Karpas-422 (cell line): ENCODE measurements at regions not wholly inside any gene's neighbourhood (a gene's known extent, or its start where the extent isn't known, plus 50 kb on each side); places are given as distances from the start of the nearest gene placed in this dataset.
A peak's percentile ranks its signal among the peaks of the same experiment; 100 is the strongest.

Experiments
- DNase-seq: peaks from one replicate; pipeline ENCODE4 v3.0.0-alpha.2; 2015
- H2AFZ ChIP-seq: fragments of 200-600 bp; sonication (generic); 2 replicates; pipeline ENCODE4 v1.6.1; 2014; ENCODE audit warnings: antibody characterized with exemption, low read length, mixed read lengths
- H3K27ac ChIP-seq: fragments of 200-600 bp; sonication (generic); 2 replicates; pipeline ENCODE4 v1.5.1; 2014; ENCODE audit warnings: mild to moderate bottlenecking, low read length, moderate library complexity
- H3K27me3 ChIP-seq: fragments of 200-600 bp; sonication (generic); 2 replicates; pipeline ENCODE4 v1.6.1; 2014; ENCODE audit warnings: low read length, mixed read lengths
- H3K36me3 ChIP-seq: fragments of 200-600 bp; sonication (generic); 2 replicates; pipeline ENCODE4 v1.6.1; 2014; ENCODE audit warnings: low read length, mixed read lengths; ENCODE audit not compliant: insufficient read depth
- H3K4me1 ChIP-seq: fragments of 200-600 bp; sonication (generic); 2 replicates; pipeline ENCODE4 v1.6.1; 2014; ENCODE audit warnings: mild to moderate bottlenecking, low read length, mixed read lengths
- H3K4me2 ChIP-seq: fragments of 200-600 bp; sonication (generic); 2 replicates; pipeline ENCODE4 v1.6.1; 2014; ENCODE audit warnings: low read length, low read depth, mild to moderate bottlenecking; ENCODE audit not compliant: poor library complexity, severe bottlenecking
- H3K4me3 ChIP-seq: fragments of 200-600 bp; sonication (generic); 2 replicates; pipeline ENCODE4 v1.5.1; 2014; ENCODE audit warnings: mild to moderate bottlenecking, antibody characterized with exemption, low read length, mixed read lengths
- H3K79me2 ChIP-seq: fragments of 200-600 bp; sonication (generic); 2 replicates; pipeline ENCODE4 v1.6.1; 2014; ENCODE audit warnings: mild to moderate bottlenecking, low read length, mixed read lengths
- H3K9ac ChIP-seq: fragments of 200-600 bp; sonication (generic); 2 replicates; pipeline ENCODE4 v1.6.0; 2014; ENCODE audit warnings: low read length
- H3K9me2 ChIP-seq: fragments of 200-600 bp; sonication (generic), shearing (Covaris generic); replicated peaks from 2 replicates; pipeline ENCODE4 v1.6.0; 2014; ENCODE audit warnings: mild to moderate bottlenecking, low read length, moderate library complexity; ENCODE audit not compliant: insufficient read depth
- H3K9me3 ChIP-seq: fragments of 300-700, 200-600 bp; sonication (generic); 2 replicates; pipeline ENCODE4 v1.6.1; 2014; ENCODE audit warnings: low read length, mixed read lengths
- H4K20me1 ChIP-seq: fragments of 200-600 bp; sonication (generic); 2 replicates; pipeline ENCODE4 v1.6.1; 2014; ENCODE audit warnings: mild to moderate bottlenecking, antibody characterized with exemption, low read length, low read depth; ENCODE audit not compliant: insufficient read depth

GRCh38 chr13:54627646-54628372 lies 1599.2 kb downstream of the OLFM4 start:
- Histone ChIP-seq H3K9me3 (peaks cover 36% of the 10 kb centered on the region), H3K79me2 (no peaks in the 10 kb centered on the region), H3K27ac (no peak overlapping the region), H2AFZ (no peak overlapping the region), H3K9me2 (no peaks in the 10 kb centered on the region), H4K20me1 (no peaks in the 10 kb centered on the region), H3K4me1 (no peaks in the 10 kb centered on the region), H3K4me2 (no peak overlapping the region), H3K27me3 (no peaks in the 10 kb centered on the region), H3K4me3 (no peak overlapping the region), H3K9ac (no peak overlapping the region), H3K36me3 (no peaks in the 10 kb centered on the region)
- no peak for DNase-seq

GRCh38 chr13:54628383-54628782 lies 1599.8 kb downstream of the OLFM4 start:
- Histone ChIP-seq H3K4me1 (no peaks in the 10 kb centered on the region), H3K4me3 (0 out of 2 replicates have a peak overlapping the region, but pooled peaks have one; percentile 4), H4K20me1 (no peaks in the 10 kb centered on the region), H2AFZ (no peak overlapping the region), H3K9me3 (peaks cover 42% of the 10 kb centered on the region), H3K36me3 (no peaks in the 10 kb centered on the region), H3K27ac (no peak overlapping the region), H3K79me2 (no peaks in the 10 kb centered on the region), H3K27me3 (no peaks in the 10 kb centered on the region), H3K9me2 (no peaks in the 10 kb centered on the region), H3K9ac (no peak overlapping the region), H3K4me2 (no peak overlapping the region)
- no peak for DNase-seq

GRCh38 chr13:54633456-54633855 lies 1604.8 kb downstream of the OLFM4 start:
- Histone ChIP-seq H3K4me3 (no peak overlapping the region), H3K9me3 (peaks cover 36% of the 10 kb centered on the region), H3K4me1 (no peaks in the 10 kb centered on the region), H4K20me1 (no peaks in the 10 kb centered on the region), H2AFZ (no peak overlapping the region), H3K4me2 (no peak overlapping the region), H3K9me2 (no peaks in the 10 kb centered on the region), H3K36me3 (no peaks in the 10 kb centered on the region), H3K9ac (no peak overlapping the region), H3K79me2 (no peaks in the 10 kb centered on the region), H3K27me3 (no peaks in the 10 kb centered on the region), H3K27ac (no peak overlapping the region)
- DNase-seq, result no peak

GRCh38 chr13:54636231-54636630 lies 1607.6 kb downstream of the OLFM4 start:
- H3K36me3 ChIP-seq, result no peaks in the 10 kb centered on the region
- no peaks in the 10 kb centered on the region for H3K4me1 ChIP-seq
- H3K9me3 ChIP-seq, result peaks cover 27% of the 10 kb centered on the region
- H3K4me2 ChIP-seq, result no peak overlapping the region
- H3K79me2 ChIP-seq, result no peaks in the 10 kb centered on the region
- no peak overlapping the region for H3K4me3 ChIP-seq
- H3K9ac ChIP-seq, result no peak overlapping the region
- H3K9me2 ChIP-seq, result no peaks in the 10 kb centered on the region
- H3K27me3 ChIP-seq, result no peaks in the 10 kb centered on the region
- DNase-seq, result no peak
- no peak overlapping the region for H3K27ac ChIP-seq
- H2AFZ ChIP-seq, result no peak overlapping the region
- H4K20me1 ChIP-seq, result no peaks in the 10 kb centered on the region

GRCh38 chr13:54637366-54637765 lies 1608.8 kb downstream of the OLFM4 start:
- Histone ChIP-seq H3K27ac (no peak overlapping the region), H3K4me2 (no peak overlapping the region), H3K4me1 (no peaks in the 10 kb centered on the region), H3K36me3 (no peaks in the 10 kb centered on the region), H3K4me3 (no peak overlapping the region), H3K9me3 (peaks cover 28% of the 10 kb centered on the region), H3K79me2 (no peaks in the 10 kb centered on the region), H3K9me2 (no peaks in the 10 kb centered on the region), H3K9ac (no peak overlapping the region), H4K20me1 (no peaks in the 10 kb centered on the region), H3K27me3 (no peaks in the 10 kb centered on the region), H2AFZ (no peak overlapping the region)
- no peak for DNase-seq

- Histone ChIP-seq H3K4me3 (no peak overlapping the region), H3K27me3 (no peaks in the 10 kb centered on the region), H4K20me1 (no peaks in the 10 kb centered on the region), H3K4me2 (no peak overlapping the region), H2AFZ (no peak overlapping the region), H3K9me2 (no peaks in the 10 kb centered on the region), H3K79me2 (no peaks in the 10 kb centered on the region), H3K4me1 (no peaks in the 10 kb centered on the region), H3K36me3 (no peaks in the 10 kb centered on the region), H3K9ac (no peak overlapping the region), H3K9me3 (peaks cover 19% of the 10 kb centered on the region), H3K27ac (no peak overlapping the region)
- DNase-seq, result no peak
Observed at GRCh38 chr13:54640719-54641118, 1612.1 kb downstream of the OLFM4 start.

GRCh38 chr13:54643863-54644262 lies 1615.2 kb downstream of the OLFM4 start:
- H2AFZ ChIP-seq, result no peak overlapping the region
- H3K4me1 ChIP-seq, result no peaks in the 10 kb centered on the region
- H3K36me3 ChIP-seq, result no peaks in the 10 kb centered on the region
- no peaks in the 10 kb centered on the region for H4K20me1 ChIP-seq
- DNase-seq, result no peak
- no peaks in the 10 kb centered on the region for H3K9me2 ChIP-seq
- H3K27me3 ChIP-seq, result no peaks in the 10 kb centered on the region
- no peaks in the 10 kb centered on the region for H3K79me2 ChIP-seq
- no peak overlapping the region for H3K9ac ChIP-seq
- H3K9me3 ChIP-seq, result peaks cover 26% of the 10 kb centered on the region
- no peak overlapping the region for H3K4me3 ChIP-seq
- H3K4me2 ChIP-seq, result no peak overlapping the region
- H3K27ac ChIP-seq, result no peak overlapping the region

GRCh38 chr13:54647275-54647674 lies 1618.7 kb downstream of the OLFM4 start:
- peaks cover 25% of the 10 kb centered on the region for H3K9me3 ChIP-seq
- no peaks in the 10 kb centered on the region for H3K9me2 ChIP-seq
- no peak for DNase-seq
- no peaks in the 10 kb centered on the region for H3K79me2 ChIP-seq
- no peaks in the 10 kb centered on the region for H4K20me1 ChIP-seq
- no peak overlapping the region for H2AFZ ChIP-seq
- H3K4me3 ChIP-seq, result no peak overlapping the region
- H3K9ac ChIP-seq, result no peak overlapping the region
- no peaks in the 10 kb centered on the region for H3K36me3 ChIP-seq
- H3K27me3 ChIP-seq, result no peaks in the 10 kb centered on the region
- no peaks in the 10 kb centered on the region for H3K4me1 ChIP-seq
- no peak overlapping the region for H3K27ac ChIP-seq
- no peak overlapping the region for H3K4me2 ChIP-seq
